Stimulated activated CD4-positive, alpha-beta T cell treated with anti-CD3 and anti-CD28 coated beads, Interleukin-12 subunit alpha, Interleukin-12 subunit beta, amount 100 ng/mL, for 24 hours (primary cell): ENCODE measurements at regions not wholly inside any gene's neighbourhood (a gene's known extent, or its start where the extent isn't known, plus 50 kb on each side); places are given as distances from the start of the nearest gene placed in this dataset.
"Not testable (repeated sequence)": the region's sequence is repeated elsewhere in the genome, so short reads cannot be mapped to it uniquely, and the experiment has no call there.

ENCODE experiments used
- DNase-seq, 2 experiments: peaks; one replicate each; pipeline ENCODE4 v3.0.0-alpha.2; 2020; ENCODE audit warnings: low read depth in 2 of 2

- no peak for DNase-seq
Measured at GRCh38 chr9:713091-713490, 128.4 kb upstream of the DMRT1 start.

GRCh38 chr9:714675-715074 is 126.8 kb upstream of the DMRT1 start:
- no peak for DNase-seq

- DNase-seq, result no peak
Measured at GRCh38 chr9:715300-715699, 126.2 kb upstream of the DMRT1 start.

- DNase-seq, result no peak
Measured at GRCh38 chr9:715743-716400, 125.6 kb upstream of the DMRT1 start.

GRCh38 chr9:717722-718121 is 123.8 kb upstream of the DMRT1 start:
- DNase-seq, result no peak

- no peak for DNase-seq
Measured at GRCh38 chr9:720239-720881, 121.1 kb upstream of the DMRT1 start.

- no peak for DNase-seq
Measured at GRCh38 chr9:722388-722980, 119.0 kb upstream of the DMRT1 start.

- not testable (repeated sequence) for DNase-seq
Measured at GRCh38 chr9:724461-724860, 117.0 kb upstream of the DMRT1 start.

GRCh38 chr9:726005-726404 is 115.5 kb upstream of the DMRT1 start:
- no peak for DNase-seq

GRCh38 chr9:727767-728166 is 113.7 kb upstream of the DMRT1 start:
- no peak for DNase-seq

- no peak for DNase-seq
Measured at GRCh38 chr9:728535-728934, 113.0 kb upstream of the DMRT1 start.

GRCh38 chr9:731474-731873 is 110.0 kb upstream of the DMRT1 start:
- no peak for DNase-seq

- DNase-seq, result no peak
Measured at GRCh38 chr9:734831-735511, 106.5 kb upstream of the DMRT1 start.

GRCh38 chr9:737400-738120 is 103.9 kb upstream of the DMRT1 start:
- no peak for DNase-seq

GRCh38 chr9:738209-738915 is 103.1 kb upstream of the DMRT1 start:
- no peak for DNase-seq

- no peak for DNase-seq
Measured at GRCh38 chr9:739362-739761, 102.1 kb upstream of the DMRT1 start.

GRCh38 chr9:740221-740620 is 101.3 kb upstream of the DMRT1 start:
- DNase-seq, result no peak

GRCh38 chr9:742104-742503 is 99.4 kb upstream of the DMRT1 start:
- no peak for DNase-seq

GRCh38 chr9:742914-743589 is 98.4 kb upstream of the DMRT1 start:
- DNase-seq, result no peak

GRCh38 chr9:744046-744712 is 97.3 kb upstream of the DMRT1 start:
- DNase-seq, result no peak
